ENCODE measurements at regions not wholly inside any gene's neighbourhood (a gene's known extent, or its start where the extent isn't known, plus 50 kb on each side); places are given as distances from the start of the nearest gene placed in this dataset.
A peak's percentile ranks its signal among the peaks of the same experiment; 100 is the strongest.

- DNase-seq (ENCODE audit: insufficient read length) (no peak), FAIRE-seq (no peak)
- TF ChIP-seq POLR2AphosphoS5 (IDR thresholded peaks at IDR 0.05; ENCODE audit: low read depth, low read length): no peak
- TF ChIP-seq POLR2A (IDR thresholded peaks at IDR 0.05; ENCODE audit: low read depth, low read length): no peak
- TF ChIP-seq TAF1 (IDR thresholded peaks at IDR 0.05; ENCODE audit: borderline replicate concordance, low read depth, low read length): no peak
Observed at GRCh38 chr2:11998626-11999378, 252.4 kb downstream of the LPIN1 start.

- no peak for DNase-seq (ENCODE audit: insufficient read length)
- FAIRE-seq: no peak
- no peak for TF ChIP-seq POLR2AphosphoS5 (IDR thresholded peaks at IDR 0.05; ENCODE audit: low read depth, low read length)
- TF ChIP-seq TAF1 (IDR thresholded peaks at IDR 0.05; ENCODE audit: borderline replicate concordance, low read depth, low read length): no peak
- TF ChIP-seq POLR2A (IDR thresholded peaks at IDR 0.05; ENCODE audit: low read depth, low read length): no peak
Observed at GRCh38 chr2:12001621-12002020, 255.2 kb downstream of the LPIN1 start.

- TF ChIP-seq POLR2AphosphoS5 (IDR thresholded peaks at IDR 0.05; ENCODE audit: low read depth, low read length) (no peak), POLR2A (IDR thresholded peaks at IDR 0.05; ENCODE audit: low read depth, low read length) (no peak), TAF1 (IDR thresholded peaks at IDR 0.05; ENCODE audit: borderline replicate concordance, low read depth, low read length) (no peak)
- FAIRE-seq: no peak
- DNase-seq (ENCODE audit: insufficient read length): no peak
Observed at GRCh38 chr2:12002215-12002614, 255.8 kb downstream of the LPIN1 start.

GRCh38 chr2:12004713-12005112 lies 258.3 kb downstream of the LPIN1 start:
- DNase-seq (ENCODE audit: insufficient read length) (no peak), FAIRE-seq (no peak)
- no peak for TF ChIP-seq TAF1 (IDR thresholded peaks at IDR 0.05; ENCODE audit: borderline replicate concordance, low read depth, low read length)
- no peak for TF ChIP-seq POLR2A (IDR thresholded peaks at IDR 0.05; ENCODE audit: low read depth, low read length)
- TF ChIP-seq POLR2AphosphoS5 (IDR thresholded peaks at IDR 0.05; ENCODE audit: low read depth, low read length): no peak

GRCh38 chr2:12005886-12006681 lies 259.7 kb downstream of the LPIN1 start:
- peak; percentile 91 for FAIRE-seq

GRCh38 chr2:12006850-12007249 lies 260.4 kb downstream of the LPIN1 start:
- no peak for TF ChIP-seq TAF1 (IDR thresholded peaks at IDR 0.05; ENCODE audit: borderline replicate concordance, low read depth, low read length)
- no peak for TF ChIP-seq POLR2A (IDR thresholded peaks at IDR 0.05; ENCODE audit: low read depth, low read length)
- no peak for TF ChIP-seq POLR2AphosphoS5 (IDR thresholded peaks at IDR 0.05; ENCODE audit: low read depth, low read length)
- FAIRE-seq: no peak
- no peak for DNase-seq (ENCODE audit: insufficient read length)

More at GRCh38 chr2:12005886-12006681, 259.7 kb downstream of the LPIN1 start:
- TF ChIP-seq POLR2AphosphoS5 (IDR thresholded peaks at IDR 0.05; ENCODE audit: low read depth, low read length) (no peak), TAF1 (IDR thresholded peaks at IDR 0.05; ENCODE audit: borderline replicate concordance, low read depth, low read length) (no peak), POLR2A (IDR thresholded peaks at IDR 0.05; ENCODE audit: low read depth, low read length) (no peak)
- DNase-seq (ENCODE audit: insufficient read length): no peak

GRCh38 chr2:12007282-12007681 lies 260.9 kb downstream of the LPIN1 start:
- DNase-seq (ENCODE audit: insufficient read length) (no peak), FAIRE-seq (no peak)
- TF ChIP-seq TAF1 (IDR thresholded peaks at IDR 0.05; ENCODE audit: borderline replicate concordance, low read depth, low read length) (no peak), POLR2AphosphoS5 (IDR thresholded peaks at IDR 0.05; ENCODE audit: low read depth, low read length) (no peak), POLR2A (IDR thresholded peaks at IDR 0.05; ENCODE audit: low read depth, low read length) (no peak)

- no peak for DNase-seq (ENCODE audit: insufficient read length)
- FAIRE-seq: peak; percentile 70
- no peak for TF ChIP-seq TAF1 (IDR thresholded peaks at IDR 0.05; ENCODE audit: borderline replicate concordance, low read depth, low read length)
- TF ChIP-seq POLR2A (IDR thresholded peaks at IDR 0.05; ENCODE audit: low read depth, low read length): no peak
- no peak for TF ChIP-seq POLR2AphosphoS5 (IDR thresholded peaks at IDR 0.05; ENCODE audit: low read depth, low read length)
Observed at GRCh38 chr2:12008425-12009061, 262.1 kb downstream of the LPIN1 start.

GRCh38 chr2:12009323-12009905 lies 263.0 kb downstream of the LPIN1 start:
- FAIRE-seq (no peak), DNase-seq (ENCODE audit: insufficient read length) (no peak)
- TF ChIP-seq TAF1 (IDR thresholded peaks at IDR 0.05; ENCODE audit: borderline replicate concordance, low read depth, low read length) (no peak), POLR2AphosphoS5 (IDR thresholded peaks at IDR 0.05; ENCODE audit: low read depth, low read length) (no peak), POLR2A (IDR thresholded peaks at IDR 0.05; ENCODE audit: low read depth, low read length) (no peak)

- TF ChIP-seq POLR2A (IDR thresholded peaks at IDR 0.05; ENCODE audit: low read depth, low read length) (no peak), TAF1 (IDR thresholded peaks at IDR 0.05; ENCODE audit: borderline replicate concordance, low read depth, low read length) (no peak), POLR2AphosphoS5 (IDR thresholded peaks at IDR 0.05; ENCODE audit: low read depth, low read length) (no peak)
- FAIRE-seq (no peak), DNase-seq (ENCODE audit: insufficient read length) (no peak)
Observed at GRCh38 chr2:12010059-12010458, 263.6 kb downstream of the LPIN1 start.

GRCh38 chr2:12010779-12011178 lies 264.3 kb downstream of the LPIN1 start:
- DNase-seq (ENCODE audit: insufficient read length) (no peak), FAIRE-seq (no peak)
- no peak for TF ChIP-seq TAF1 (IDR thresholded peaks at IDR 0.05; ENCODE audit: borderline replicate concordance, low read depth, low read length)
- TF ChIP-seq POLR2A (IDR thresholded peaks at IDR 0.05; ENCODE audit: low read depth, low read length): no peak
- no peak for TF ChIP-seq POLR2AphosphoS5 (IDR thresholded peaks at IDR 0.05; ENCODE audit: low read depth, low read length)
